Glutamatergic neuron (in vitro differentiated cells): ENCODE measurements at regions not wholly inside any gene's neighbourhood (a gene's known extent, or its start where the extent isn't known, plus 50 kb on each side); places are given as distances from the start of the nearest gene placed in this dataset.

ENCODE experiments used
- DNase-seq: peaks from one replicate; pipeline ENCODE4 v3.0.0; 2022
- H3K27ac Mint-ChIP-seq: one replicate; pipeline ENCODE4 v1.8.0; 2020; ENCODE audit warnings: mild to moderate bottlenecking, mixed read lengths, inconsistent platforms; ENCODE audit not compliant: unreplicated experiment
- H3K27me3 Mint-ChIP-seq: one replicate; pipeline ENCODE4 v1.8.0; 2020; ENCODE audit warnings: mild to moderate bottlenecking, moderate library complexity, mixed read lengths, inconsistent platforms; ENCODE audit not compliant: unreplicated experiment
- H3K36me3 Mint-ChIP-seq: one replicate; pipeline ENCODE4 v1.8.0; 2020; ENCODE audit warnings: mild to moderate bottlenecking, mixed read lengths, inconsistent platforms; ENCODE audit not compliant: unreplicated experiment
- H3K4me1 Mint-ChIP-seq: one replicate; pipeline ENCODE4 v1.8.0; 2020; ENCODE audit warnings: mild to moderate bottlenecking, low read depth, mixed read lengths, inconsistent platforms; ENCODE audit not compliant: unreplicated experiment
- H3K4me3 Mint-ChIP-seq: one replicate; pipeline ENCODE4 v1.8.0; 2020; ENCODE audit warnings: mild to moderate bottlenecking, mixed read lengths, inconsistent platforms; ENCODE audit not compliant: unreplicated experiment
- H3K9me3 Mint-ChIP-seq: one replicate; pipeline ENCODE4 v1.8.0; 2020; ENCODE audit warnings: mild to moderate bottlenecking, moderate library complexity, mixed read lengths, inconsistent platforms; ENCODE audit not compliant: unreplicated experiment
- CTCF ChIP-seq: fragments of 200-600 bp; sonication (generic); IDR thresholded peaks from one replicate; pipeline ENCODE4 v1.5.0; 2021; ENCODE audit not compliant: partially characterized antibody, unreplicated experiment

DNA sequence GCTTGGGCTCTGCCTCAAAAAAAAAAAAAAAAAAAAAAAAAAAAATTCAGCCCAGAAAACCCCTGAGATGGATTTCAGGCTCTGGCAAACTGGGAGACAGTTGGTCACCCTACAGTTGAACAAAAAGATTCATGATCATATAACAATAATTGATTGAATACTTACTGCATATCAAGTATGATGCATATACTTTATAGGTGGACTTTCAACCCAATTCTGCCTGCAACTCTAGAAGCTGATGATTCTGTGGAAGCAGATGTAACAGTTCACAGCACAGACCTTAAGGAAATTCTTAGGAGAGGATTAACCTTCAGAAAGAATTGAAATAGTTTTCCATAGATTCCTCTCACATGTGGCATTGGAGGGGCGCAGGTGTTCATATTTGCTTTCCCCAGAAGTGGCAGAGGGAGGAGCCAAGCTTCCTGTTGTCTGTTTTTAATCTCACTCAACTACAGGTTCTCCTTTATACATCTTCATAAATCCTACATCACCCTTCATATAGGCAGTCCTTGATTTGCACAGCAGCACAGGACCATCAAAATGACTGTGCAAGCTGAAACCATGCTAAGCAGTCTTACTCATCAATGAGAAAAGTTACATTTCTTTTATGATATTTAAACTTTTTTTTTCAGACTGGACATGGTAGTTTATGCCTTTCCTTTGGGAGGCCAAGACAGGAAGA, 149.4 kb upstream of the KLF3 start:
- no peak for TF ChIP-seq CTCF
- no peak overlapping the region for H3K27ac Mint-ChIP-seq
- H3K36me3 Mint-ChIP-seq, result no peaks in the 10 kb centered on the region
- no peak overlapping the region for H3K4me3 Mint-ChIP-seq
- H3K27me3 Mint-ChIP-seq, result no peaks in the 10 kb centered on the region
- DNase-seq, result no peak
- peaks cover 1% of the 10 kb centered on the region for H3K9me3 Mint-ChIP-seq
- H3K4me1 Mint-ChIP-seq, result no peaks in the 10 kb centered on the region

DNA sequence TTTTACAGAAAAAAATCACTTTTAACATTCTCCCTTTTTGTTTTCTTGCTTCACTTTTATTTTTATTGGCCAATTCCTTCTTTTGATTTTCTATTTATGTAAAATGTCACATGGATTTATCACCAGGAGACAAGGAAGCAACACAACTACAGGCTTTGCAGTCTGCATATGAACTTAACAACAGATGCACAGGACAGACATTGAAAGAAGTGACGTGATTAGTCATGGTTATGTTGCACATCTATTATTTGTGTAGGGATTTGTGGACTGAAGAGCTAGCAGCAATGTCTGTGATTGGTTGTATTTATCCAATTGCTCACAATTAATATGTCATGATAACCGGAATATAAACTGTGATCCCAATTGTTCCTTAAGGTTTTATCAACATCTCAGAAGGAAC, 147.8 kb upstream of the KLF3 start:
- Mint-ChIP-seq H3K4me1 (no peaks in the 10 kb centered on the region), H3K27ac (no peak overlapping the region), H3K9me3 (peaks cover 1% of the 10 kb centered on the region), H3K36me3 (no peaks in the 10 kb centered on the region), H3K27me3 (no peaks in the 10 kb centered on the region), H3K4me3 (no peak overlapping the region)
- TF ChIP-seq CTCF, result no peak
- DNase-seq, result no peak

- TF ChIP-seq CTCF, result no peak
- Mint-ChIP-seq H3K4me1 (no peaks in the 10 kb centered on the region), H3K27me3 (peaks cover 2% of the 10 kb centered on the region), H3K36me3 (no peaks in the 10 kb centered on the region), H3K9me3 (peaks cover 5% of the 10 kb centered on the region), H3K27ac (no peak overlapping the region), H3K4me3 (no peak overlapping the region)
- no peak for DNase-seq
Measured at GRCh38 chr4:38519666-38520065, 144.3 kb upstream of the KLF3 start.

DNA sequence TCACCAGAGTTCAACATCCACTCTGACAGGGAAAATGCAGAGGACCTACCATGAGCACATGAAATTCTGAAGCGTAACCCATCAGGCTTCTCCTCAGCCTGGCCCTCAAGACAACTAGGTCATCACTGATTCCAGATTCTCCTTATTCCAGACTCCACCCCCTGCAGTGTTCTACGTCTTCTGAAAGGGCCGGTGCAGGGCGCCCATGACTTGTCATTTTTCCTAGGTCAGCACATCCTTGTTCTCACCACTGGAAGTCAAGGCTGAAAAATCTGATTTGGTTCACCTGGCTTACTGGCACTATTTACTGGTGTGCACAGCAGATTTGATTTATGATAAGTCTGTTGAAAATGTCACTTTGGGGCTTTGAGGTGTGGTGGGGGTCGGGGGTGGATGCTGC, 140.9 kb upstream of the KLF3 start:
- H3K27me3 Mint-ChIP-seq, result peaks cover 2% of the 10 kb centered on the region
- no peaks in the 10 kb centered on the region for H3K36me3 Mint-ChIP-seq
- H3K9me3 Mint-ChIP-seq, result peaks cover 7% of the 10 kb centered on the region
- H3K4me1 Mint-ChIP-seq, result no peaks in the 10 kb centered on the region
- no peak overlapping the region for H3K27ac Mint-ChIP-seq
- no peak for DNase-seq
- TF ChIP-seq CTCF, result no peak
- H3K4me3 Mint-ChIP-seq, result no peak overlapping the region

DNA sequence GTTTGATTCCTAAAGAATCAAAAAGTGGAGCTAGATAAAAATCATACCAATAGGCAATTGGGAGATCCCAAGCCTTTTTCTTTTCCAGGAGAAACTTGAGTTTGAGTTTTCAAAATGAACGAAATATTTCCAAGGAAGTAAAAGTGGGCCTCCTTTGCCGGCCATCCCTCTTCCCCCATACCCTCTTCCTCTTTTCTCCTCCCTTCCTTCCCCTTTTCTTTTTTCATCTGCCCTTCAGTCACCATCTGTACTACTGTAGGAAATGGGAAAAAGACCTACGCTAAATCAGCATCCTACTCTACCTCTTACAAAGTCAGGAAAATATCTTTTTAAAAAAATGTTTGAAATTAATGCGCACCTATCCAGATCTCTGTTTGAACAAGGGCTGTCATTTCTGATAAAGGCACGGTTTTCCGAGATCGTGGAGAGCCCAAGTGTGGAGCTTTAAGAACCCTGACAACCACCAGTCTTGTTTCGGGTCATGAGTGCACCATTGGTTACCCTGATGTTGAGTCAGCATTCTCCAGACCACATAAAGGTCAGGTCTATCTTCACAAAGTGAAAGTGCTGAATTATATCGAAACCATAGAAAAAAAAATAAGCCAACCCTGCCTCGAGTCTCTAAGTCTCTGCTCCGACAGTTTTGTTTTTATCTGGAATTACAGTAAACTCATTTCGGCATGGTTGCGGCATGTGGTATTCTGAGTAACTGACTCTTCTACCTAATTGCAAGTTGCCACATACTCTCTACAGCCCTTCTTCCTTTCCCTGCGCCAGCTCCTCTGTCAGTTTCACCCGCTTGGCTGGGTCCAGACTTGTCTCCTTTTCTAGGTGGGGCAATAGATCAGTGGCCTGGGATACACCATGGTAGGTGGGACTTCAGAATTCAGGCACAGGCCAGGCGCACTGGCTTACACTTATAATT, 140.2 kb upstream of the KLF3 start:
- Mint-ChIP-seq H3K4me1 (no peaks in the 10 kb centered on the region), H3K36me3 (no peaks in the 10 kb centered on the region), H3K9me3 (peaks cover 7% of the 10 kb centered on the region), H3K4me3 (no peak overlapping the region), H3K27me3 (peaks cover 2% of the 10 kb centered on the region), H3K27ac (no peak overlapping the region)
- no peak for TF ChIP-seq CTCF
- no peak for DNase-seq
